HepG2 (cell line): ENCODE measurements at regions not wholly inside any gene's neighbourhood (a gene's known extent, or its start where the extent isn't known, plus 50 kb on each side); places are given as distances from the start of the nearest gene placed in this dataset.
"Not testable (repeated sequence)": the region's sequence is repeated elsewhere in the genome, so short reads cannot be mapped to it uniquely, and the experiment has no call there.

ENCODE experiments used
- ATAC-seq: fragments of 200-7000 bp; cut with Tn5 transposase; 3 replicates; pipeline ENCODE4 v1.9.1; 2020; ENCODE audit warnings: mild to moderate bottlenecking, moderate library complexity
- BruUV-seq: library from RNA; stranded (reverse); fragments of 400-500 nt; replicated peaks from 2 replicates; lab custom pipeline; 2021; lab: Mats Ljungman, UMichigan
- CTCF ChIA-PET: fragments of 300-600 bp; formaldehyde crosslinking; extraction: SDS; loops from one replicate; lab custom pipeline; 2021; ENCODE audit warnings: low total read pairs, inconsistent platforms, low intra/inter-chr PET ratio; lab: Yijun Ruan, JAX
- POLR2A ChIA-PET: fragments of 350-600 bp; sonication (Branson Sonifier 250); formaldehyde crosslinking; loops from one replicate; lab custom pipeline; 2020; ENCODE audit warnings: antibody characterized with exemption, inconsistent platforms; lab: Yijun Ruan, JAX
- DNase-seq: peaks from one replicate; pipeline ENCODE4 v3.0.0-alpha.2; 2015; ENCODE audit warnings: low spot score
- FAIRE-seq: peaks from 3 replicates; lab custom pipeline; 2011; peaks lifted over from hg19 to GRCh38; lab: Jason Lieb, UNC
- H2AFZ ChIP-seq: one replicate; pipeline ENCODE4 v1.6.1; 2011; ENCODE audit warnings: low read length, inconsistent platforms
- H3K27ac ChIP-seq: fragments of 300-600 bp; 3 replicates; pipeline ENCODE4 v1.8.0; 2011; ENCODE audit warnings: mixed run types, mild to moderate bottlenecking, mixed read lengths, low read length, inconsistent platforms; ENCODE audit not compliant: insufficient read depth; ENCODE audit errors: extremely low read length
- H3K27me3 ChIP-seq, 2 experiments: fragments of 200-600 bp in 1 of 2; 2 replicates in 1 of 2; 3 replicates in 1 of 2; pipeline versions ENCODE4 v1.6.0 to v1.8.0; 2011; ENCODE audit warnings: low read length in 2 of 2, mild to moderate bottlenecking in 2 of 2, moderate library complexity in 2 of 2, inconsistent platforms in 1 of 2; ENCODE audit not compliant: insufficient read depth in 2 of 2, control insufficient read depth in 1 of 2
- H3K36me3 ChIP-seq, 2 experiments: fragments of 200-600 bp in 1 of 2; replicated peaks in 1 of 2; 2 replicates in 1 of 2; 3 replicates in 1 of 2; pipeline versions ENCODE4 v1.5.1 to v1.8.0; 2011; ENCODE audit warnings: low read length in 2 of 2, inconsistent platforms in 1 of 2; ENCODE audit not compliant: insufficient read depth in 2 of 2, control insufficient read depth in 1 of 2
- H3K4me1 ChIP-seq: 2 replicates; pipeline ENCODE4 v1.5.1; 2012; ENCODE audit warnings: low read length, inconsistent platforms; ENCODE audit not compliant: insufficient read depth
- H3K4me2 ChIP-seq: 2 replicates; pipeline ENCODE4 v1.6.0; 2011; ENCODE audit warnings: low read depth, low read length, inconsistent platforms
- H3K4me3 ChIP-seq, 3 experiments: fragments of 200-600 bp in 1 of 3; sonication (generic), shearing (Covaris generic) in 1 of 3; replicated peaks in 1 of 3; 2 replicates each; pipeline ENCODE4 v1.5.1; 2011 to 2016; ENCODE audit warnings: low read length in 3 of 3, inconsistent platforms in 2 of 3, low read depth in 2 of 3, mild to moderate bottlenecking in 2 of 3, control low read depth in 1 of 3, mixed read lengths in 1 of 3; ENCODE audit not compliant: insufficient read depth in 1 of 3
- H3K79me2 ChIP-seq: one replicate; pipeline ENCODE4 v1.6.1; 2011; ENCODE audit warnings: low read length, inconsistent platforms; ENCODE audit not compliant: insufficient read depth
- H3K9ac ChIP-seq: 2 replicates; pipeline ENCODE4 v1.6.0; 2011; ENCODE audit warnings: mild to moderate bottlenecking, low read depth, low read length, inconsistent platforms; ENCODE audit not compliant: insufficient read depth
- H3K9me3 ChIP-seq: 2 replicates; pipeline ENCODE4 v1.5.1; 2012; ENCODE audit warnings: mild to moderate bottlenecking, low read length
- H4K20me1 ChIP-seq: 2 replicates; pipeline ENCODE4 v1.6.0; 2011; ENCODE audit warnings: inconsistent platforms, mild to moderate bottlenecking, low read length, moderate library complexity; ENCODE audit not compliant: insufficient read depth
- ARID4A ChIP-seq: sonication (generic); formaldehyde crosslinking; IDR thresholded peaks from 2 replicates; pipeline ENCODE4 v1.5.0; 2020; ENCODE audit warnings: mild to moderate bottlenecking, missing genetic modification reagents, borderline replicate concordance
- SIX1 ChIP-seq: sonication (generic); formaldehyde crosslinking; IDR thresholded peaks from 2 replicates; pipeline ENCODE4 v1.4.0; 2020; ENCODE audit warnings: missing genetic modification reagents, borderline replicate concordance
- STAG1 ChIP-seq: sonication (generic); formaldehyde crosslinking; IDR thresholded peaks from 2 replicates; pipeline ENCODE4 v1.4.0; 2020; ENCODE audit warnings: missing genetic modification reagents
- ZNF256 ChIP-seq: sonication (generic); formaldehyde crosslinking; conservative IDR thresholded peaks from 2 replicates; pipeline ENCODE4 v1.4.0; 2020; ENCODE audit warnings: missing genetic modification reagents
- ZNF331 ChIP-seq: sonication (generic); formaldehyde crosslinking; IDR thresholded peaks from 2 replicates; pipeline ENCODE4 v1.4.0; 2020; ENCODE audit warnings: missing genetic modification reagents
- ZNF703 ChIP-seq: sonication (generic); formaldehyde crosslinking; IDR thresholded peaks from 2 replicates; pipeline ENCODE4 v1.5.1; 2020; ENCODE audit warnings: missing genetic modification reagents, mild to moderate bottlenecking, moderate library complexity, borderline replicate concordance
- WGBS: methylation state at CpG from one replicate; pipeline ENCODE4 v1.1.6; 2017; ENCODE audit warnings: low lambda C conversion rate; 5-methylcytosine and 5-hydroxymethylcytosine counted together
- in situ Hi-C: cut with HindIII; loops from 2 replicates; pipeline ENCODE4 v1.10.0; 2017; ENCODE audit warnings: low pct_unique_long_range_greater_than_20kb; ENCODE audit not compliant: extremely low pct_ligation_motif_present
- intact Hi-C: fragments of 100-400 bp; cut with micrococcal nuclease; formaldehyde crosslinking; loops from one replicate; pipeline ENCODE4 v1.10.0; 2022; ENCODE audit not compliant: unreplicated experiment

GRCh38 chr12:114026805-114027204 lies 60.7 kb upstream of the RBM19 start:
- H3K9ac ChIP-seq: no peak overlapping the region
- intact Hi-C loops (no loop called here), in situ Hi-C loops (no loop called here)
- no peaks in the 10 kb centered on the region for H4K20me1 ChIP-seq
- H3K27ac ChIP-seq: no peak overlapping the region
- no peak overlapping the region for H3K4me3 ChIP-seq
- no peak overlapping the region for H3K4me2 ChIP-seq
- DNase-seq: no peak
- TF ChIP-seq ZNF331 (CRISPR knock-in tag) (peak; percentile 97), ZNF256 (CRISPR knock-in tag) (no peak)
- no peak overlapping the region for H2AFZ ChIP-seq
- ATAC-seq: no peak
- no TSS peak for BruUV-seq
- peaks cover 4% of the 10 kb centered on the region; the same call in 1 of the 2 replicates for H3K9me3 ChIP-seq
- ChIA-PET CTCF (no interaction called here), POLR2A (no interaction called here)
- 35% methylated on average over 4 of the region's 4 CpGs for WGBS
- no peaks in the 10 kb centered on the region for H3K36me3 ChIP-seq
- H3K4me1 ChIP-seq: no peaks in the 10 kb centered on the region
- FAIRE-seq: no peak
- no peaks in the 10 kb centered on the region for H3K79me2 ChIP-seq
- no peaks in the 10 kb centered on the region for H3K27me3 ChIP-seq

- Histone ChIP-seq H3K27me3 (no peaks in the 10 kb centered on the region), H4K20me1 (no peaks in the 10 kb centered on the region), H3K36me3 (no peaks in the 10 kb centered on the region), H3K9ac (no peak overlapping the region), H3K4me1 (no peaks in the 10 kb centered on the region), H3K9me3 (peaks cover 4% of the 10 kb centered on the region; the same call in 1 of the 2 replicates), H3K79me2 (no peaks in the 10 kb centered on the region), H3K4me2 (no peak overlapping the region), H2AFZ (no peak overlapping the region), H3K4me3 (no peak overlapping the region), H3K27ac (no peak overlapping the region)
- BruUV-seq: no TSS peak
- ChIA-PET CTCF (no interaction called here), POLR2A (no interaction called here)
- in situ Hi-C loops: no loop called here
- TF ChIP-seq ARID4A (CRISPR knock-in tag) (no peak), SIX1 (CRISPR knock-in tag) (no peak), ZNF703 (CRISPR knock-in tag) (no peak), STAG1 (no peak)
- DNase-seq (no peak), FAIRE-seq (no peak), ATAC-seq (no peak)
- no CpG with 5 or more reads among the region's 3 CpGs for WGBS
- intact Hi-C loops: no loop called here
These were observed 59.8 kb upstream of the RBM19 start for GRCh38 chr12:114025935-114026334.

GRCh38 chr12:114022081-114022480 lies 56.0 kb upstream of the RBM19 start:
- H3K4me3 ChIP-seq, H3K4me2 ChIP-seq, FAIRE-seq, intact Hi-C loops, DNase-seq, BruUV-seq, in situ Hi-C loops, H3K36me3 ChIP-seq, H3K9me3 ChIP-seq, H4K20me1 ChIP-seq, H3K9ac ChIP-seq, H3K27ac ChIP-seq, H3K27me3 ChIP-seq, H3K4me1 ChIP-seq, POLR2A ChIA-PET, ATAC-seq, CTCF ChIA-PET, H2AFZ ChIP-seq, H3K79me2 ChIP-seq: not testable (repeated sequence)
- WGBS: no CpG with 5 or more reads among the region's 5 CpGs
